OCI-LY7 (cell line): ENCODE measurements at regions not wholly inside any gene's neighbourhood (a gene's known extent, or its start where the extent isn't known, plus 50 kb on each side); places are given as distances from the start of the nearest gene placed in this dataset.

Experiments used
- BruUV-seq: library from RNA; stranded (reverse); fragments of 400-500 nt; replicated peaks from 2 replicates; lab custom pipeline; 2021; lab: Mats Ljungman, UMichigan
- CTCF ChIA-PET: fragments of 300-600 bp; sonication (Branson Sonifier 250); formaldehyde crosslinking; loops from one replicate; lab custom pipeline; 2022; ENCODE audit warnings: antibody characterized with exemption; ENCODE audit not compliant: unreplicated experiment; lab: Charles Lee
- POLR2A ChIA-PET: fragments of 300-600 bp; sonication (Branson Sonifier 250); formaldehyde crosslinking; loops from one replicate; lab custom pipeline; 2022; ENCODE audit warnings: antibody characterized with exemption; lab: Charles Lee
- DNase-seq: peaks from one replicate; pipeline ENCODE4 v3.0.0-alpha.2; 2015; ENCODE audit warnings: low spot score
- H2AFZ ChIP-seq: fragments of 200-600 bp; sonication (generic), shearing (Covaris generic); 2 replicates; pipeline ENCODE4 v1.6.1; 2014; ENCODE audit warnings: mild to moderate bottlenecking, antibody characterized with exemption, low read length, moderate library complexity
- H3K27ac ChIP-seq: fragments of 200-600 bp; sonication (generic); 2 replicates; pipeline ENCODE4 v1.5.1; 2014; ENCODE audit warnings: mixed run types, low read depth, mild to moderate bottlenecking, moderate library complexity, low read length, inconsistent platforms; ENCODE audit not compliant: poor library complexity, severe bottlenecking
- H3K36me3 ChIP-seq: fragments of 200-600 bp; sonication (generic); 2 replicates; pipeline ENCODE4 v1.6.1; 2014; ENCODE audit warnings: mild to moderate bottlenecking, antibody characterized with exemption, low read length, moderate library complexity, mixed read lengths; ENCODE audit not compliant: insufficient read depth
- H3K4me1 ChIP-seq: fragments of 200-600 bp; sonication (generic); 2 replicates; pipeline ENCODE4 v1.5.1; 2014; ENCODE audit warnings: mild to moderate bottlenecking, low read length; ENCODE audit not compliant: insufficient read depth, poor library complexity, severe bottlenecking
- H3K4me2 ChIP-seq: fragments of 200-600 bp; sonication (generic); 2 replicates; pipeline ENCODE4 v1.6.1; 2014; ENCODE audit warnings: mild to moderate bottlenecking, low read length
- H3K4me3 ChIP-seq: fragments of 200-600 bp; sonication (generic); 2 replicates; pipeline ENCODE4 v1.5.1; 2014; ENCODE audit warnings: mild to moderate bottlenecking, low read depth, low read length; ENCODE audit not compliant: poor library complexity, severe bottlenecking
- H3K79me2 ChIP-seq: fragments of 200-600 bp; sonication (generic); 2 replicates; pipeline ENCODE4 v1.6.1; 2016; ENCODE audit warnings: low read depth, mild to moderate bottlenecking, low read length, moderate library complexity, mixed read lengths; ENCODE audit not compliant: insufficient read depth
- H3K9me2 ChIP-seq: fragments of 200-600 bp; sonication (generic); 2 replicates; pipeline ENCODE4 v1.6.1; 2016; ENCODE audit warnings: mild to moderate bottlenecking, low read length, mixed read lengths; ENCODE audit not compliant: insufficient read depth
- H3K9me3 ChIP-seq: fragments of 200-600 bp; sonication (generic); 2 replicates; pipeline ENCODE4 v1.6.1; 2014; ENCODE audit warnings: mild to moderate bottlenecking, mixed run types, low read length, mixed read lengths
- H4K20me1 ChIP-seq: fragments of 200-600 bp; sonication (generic); 2 replicates; pipeline ENCODE4 v1.6.1; 2014; ENCODE audit warnings: mild to moderate bottlenecking, antibody characterized with exemption, low read length, moderate library complexity, mixed read lengths; ENCODE audit not compliant: insufficient read depth
- CTCF ChIP-seq: fragments of 200-600 bp; sonication (generic); conservative IDR thresholded peaks from 2 replicates; pipeline ENCODE4 v1.5.1; 2014; ENCODE audit warnings: mild to moderate bottlenecking, antibody characterized with exemption, low read length, moderate library complexity, mixed read lengths
- EZH2phosphoT487 ChIP-seq: fragments of 200-600 bp; sonication (generic); IDR thresholded peaks from 2 replicates; pipeline ENCODE4 v1.6.1; 2018; ENCODE audit warnings: low read depth, borderline replicate concordance, mild to moderate bottlenecking, mixed run types, antibody characterized with exemption, low read length, moderate library complexity, mixed read lengths
- intact Hi-C: fragments of 100-400 bp; cut with micrococcal nuclease; formaldehyde crosslinking; loops from one replicate; pipeline ENCODE4 v1.10.0; 2022; ENCODE audit not compliant: unreplicated experiment

GRCh38 chr6:145540741-145541140 lies 194.6 kb downstream of the EPM2A start:
- H3K4me1 ChIP-seq: no peaks in the 10 kb centered on the region
- H3K4me2 ChIP-seq: no peak overlapping the region
- H3K36me3 ChIP-seq: no peaks in the 10 kb centered on the region
- ChIA-PET CTCF (no interaction called here), POLR2A (no interaction called here)
- no peak for TF ChIP-seq CTCF
- no peak for TF ChIP-seq EZH2phosphoT487
- intact Hi-C loops: no loop called here
- H4K20me1 ChIP-seq: no peaks in the 10 kb centered on the region
- no peak overlapping the region for H2AFZ ChIP-seq
- H3K4me3 ChIP-seq: no peak overlapping the region
- no peaks in the 10 kb centered on the region for H3K79me2 ChIP-seq
- H3K9me3 ChIP-seq: no peaks in the 10 kb centered on the region
- no peak overlapping the region for H3K27ac ChIP-seq
- no TSS peak for BruUV-seq
- no peaks in the 10 kb centered on the region for H3K9me2 ChIP-seq
- DNase-seq: no peak

GRCh38 chr6:145544041-145544440 lies 191.3 kb downstream of the EPM2A start:
- no TSS peak for BruUV-seq
- CTCF ChIA-PET: no interaction called here
- no peak overlapping the region for H3K4me2 ChIP-seq
- no peaks in the 10 kb centered on the region for H4K20me1 ChIP-seq
- no peak overlapping the region for H3K27ac ChIP-seq
- no peak overlapping the region for H3K4me3 ChIP-seq
- DNase-seq: no peak
- intact Hi-C loops: no loop called here
- no peaks in the 10 kb centered on the region for H3K9me3 ChIP-seq
- no peaks in the 10 kb centered on the region for H3K79me2 ChIP-seq
- TF ChIP-seq CTCF (no peak), EZH2phosphoT487 (no peak)
- H3K4me1 ChIP-seq: no peaks in the 10 kb centered on the region
- POLR2A ChIA-PET: interaction anchor here (1.3 kb wide), 1 partner anchor 15 kb away, joined by 4 read pairs; no protein-coding TSS in a partner anchor
- H3K36me3 ChIP-seq: no peaks in the 10 kb centered on the region
- no peak overlapping the region for H2AFZ ChIP-seq
- H3K9me2 ChIP-seq: no peaks in the 10 kb centered on the region

GRCh38 chr6:145544514-145544913 lies 190.8 kb downstream of the EPM2A start:
- H4K20me1 ChIP-seq: no peaks in the 10 kb centered on the region
- ChIA-PET POLR2A (interaction anchor here (1.3 kb wide), 1 partner anchor 16 kb away, joined by 4 read pairs; no protein-coding TSS in a partner anchor), CTCF (no interaction called here)
- no peak overlapping the region for H3K4me3 ChIP-seq
- TF ChIP-seq EZH2phosphoT487 (no peak), CTCF (no peak)
- H3K9me3 ChIP-seq: no peaks in the 10 kb centered on the region
- BruUV-seq: no TSS peak
- intact Hi-C loops: no loop called here
- H3K79me2 ChIP-seq: no peaks in the 10 kb centered on the region
- no peaks in the 10 kb centered on the region for H3K36me3 ChIP-seq
- no peak overlapping the region for H2AFZ ChIP-seq
- no peak for DNase-seq
- H3K9me2 ChIP-seq: no peaks in the 10 kb centered on the region
- H3K27ac ChIP-seq: no peak overlapping the region
- H3K4me1 ChIP-seq: no peaks in the 10 kb centered on the region
- H3K4me2 ChIP-seq: no peak overlapping the region
